Fibroblast of upper back skin (primary cell): ENCODE measurements at regions not wholly inside any gene's neighbourhood (a gene's known extent, or its start where the extent isn't known, plus 50 kb on each side); places are given as distances from the start of the nearest gene placed in this dataset.

Experiments
- DNase-seq: peaks from one replicate; pipeline ENCODE4 v3.0.0-alpha.2; 2013

GRCh38 chr15:25051399-25052154, 96.8 kb downstream of the SNRPN start:
- DNase-seq: no peak

GRCh38 chr15:25052191-25052999, 97.6 kb downstream of the SNRPN start:
- DNase-seq: no peak

DNA sequence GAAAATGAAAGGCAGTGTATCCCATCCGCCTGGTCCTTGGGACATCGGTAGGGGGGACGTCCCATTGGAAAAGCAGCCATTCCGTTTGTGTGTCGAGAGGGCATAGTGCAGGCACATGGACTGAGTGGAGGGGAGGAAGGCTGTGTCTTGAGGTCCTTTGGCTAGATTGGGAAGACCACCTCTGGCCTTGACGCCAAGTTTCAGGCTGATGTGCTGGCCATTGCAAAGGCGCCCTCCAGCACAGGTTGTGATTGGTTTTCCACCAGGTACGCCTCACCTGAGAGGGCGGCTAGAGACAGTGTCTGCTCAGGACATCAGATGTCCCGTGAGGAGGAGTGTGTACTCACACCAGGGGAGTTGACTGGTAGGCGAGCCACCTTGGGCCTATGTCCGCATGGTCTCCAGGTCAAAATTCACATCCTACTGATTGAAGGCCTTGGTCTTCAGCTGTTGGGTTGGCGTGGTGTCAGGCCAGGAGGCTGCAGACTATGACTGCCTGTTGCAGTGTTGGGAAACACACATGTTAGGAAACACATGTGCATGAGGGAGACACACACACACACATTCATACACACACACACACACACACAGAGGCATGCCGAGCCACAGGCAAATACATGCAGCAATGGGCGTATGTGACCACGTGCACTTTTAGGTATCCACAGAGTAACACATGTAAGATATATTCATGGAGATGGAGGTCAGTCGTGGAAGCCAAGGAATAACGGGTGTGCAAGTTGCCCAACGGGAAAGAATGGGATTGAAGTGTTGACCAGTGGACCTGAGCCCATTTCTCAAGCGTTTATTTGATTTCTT, 98.4 kb downstream of the SNRPN start:
- DNase-seq: no peak

GRCh38 chr15:25054329-25054728, 99.5 kb downstream of the SNRPN start:
- no peak for DNase-seq

GRCh38 chr15:25054943-25055342, 100.2 kb downstream of the SNRPN start:
- DNase-seq: no peak

GRCh38 chr15:25055356-25056068, 100.7 kb downstream of the SNRPN start:
- DNase-seq: no peak

- no peak for DNase-seq
These were observed 102.0 kb downstream of the SNRPN start for GRCh38 chr15:25056484-25057425.

DNA sequence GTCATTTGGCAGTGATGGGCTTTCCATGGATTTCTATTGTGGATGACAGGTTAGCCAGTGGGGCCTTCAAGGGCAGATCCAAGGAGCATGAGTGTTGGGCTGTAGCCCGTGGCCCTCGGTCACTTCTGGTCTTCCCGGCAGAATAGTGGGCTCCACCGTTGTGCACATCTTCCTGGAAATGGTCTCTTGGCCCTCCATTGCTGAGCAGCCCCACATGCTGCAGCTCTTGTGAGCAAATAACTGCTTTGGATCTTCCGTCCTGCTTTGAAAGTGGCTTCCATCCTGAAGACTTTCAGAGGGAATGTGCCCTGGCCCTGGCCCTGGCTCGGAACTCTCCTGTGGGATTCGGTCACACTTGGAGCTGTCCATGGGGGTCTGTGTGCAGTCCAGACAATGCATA, 102.8 kb downstream of the SNRPN start:
- DNase-seq: no peak

DNA sequence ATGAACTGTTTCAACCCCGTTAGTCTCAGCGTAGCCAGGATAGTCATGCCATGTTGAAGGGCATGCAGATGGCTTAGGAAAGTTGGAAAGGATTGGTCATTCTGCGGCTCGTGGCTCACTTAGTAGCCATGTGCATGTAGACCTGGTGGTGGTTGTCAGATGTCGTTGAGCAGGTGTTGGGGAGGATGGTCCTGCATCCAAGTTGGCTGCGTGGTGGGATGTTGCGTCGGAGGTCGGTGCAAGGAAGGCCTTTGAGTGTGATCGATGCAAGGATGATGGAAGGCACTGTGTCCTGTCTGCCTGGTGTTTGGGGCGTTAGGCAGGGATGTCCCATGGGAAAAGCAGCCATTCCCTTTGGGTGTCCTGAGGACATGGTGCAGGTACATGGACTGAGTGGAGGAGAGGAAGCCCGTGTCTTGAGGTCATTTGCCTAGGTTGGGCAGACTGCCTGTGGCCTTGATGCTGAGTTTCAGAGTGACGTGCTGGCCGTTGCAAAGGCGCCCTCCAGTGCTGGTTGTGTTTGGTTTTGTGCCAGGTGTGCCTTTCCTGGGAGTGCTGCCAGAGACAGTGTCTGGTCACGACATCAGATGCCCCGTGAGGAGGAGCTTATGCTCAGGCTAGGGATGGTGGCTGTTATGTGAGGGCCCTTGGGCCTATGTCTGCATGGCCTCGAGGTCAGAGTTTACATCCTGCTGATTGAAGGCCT, 103.4 kb downstream of the SNRPN start:
- no peak for DNase-seq

DNA sequence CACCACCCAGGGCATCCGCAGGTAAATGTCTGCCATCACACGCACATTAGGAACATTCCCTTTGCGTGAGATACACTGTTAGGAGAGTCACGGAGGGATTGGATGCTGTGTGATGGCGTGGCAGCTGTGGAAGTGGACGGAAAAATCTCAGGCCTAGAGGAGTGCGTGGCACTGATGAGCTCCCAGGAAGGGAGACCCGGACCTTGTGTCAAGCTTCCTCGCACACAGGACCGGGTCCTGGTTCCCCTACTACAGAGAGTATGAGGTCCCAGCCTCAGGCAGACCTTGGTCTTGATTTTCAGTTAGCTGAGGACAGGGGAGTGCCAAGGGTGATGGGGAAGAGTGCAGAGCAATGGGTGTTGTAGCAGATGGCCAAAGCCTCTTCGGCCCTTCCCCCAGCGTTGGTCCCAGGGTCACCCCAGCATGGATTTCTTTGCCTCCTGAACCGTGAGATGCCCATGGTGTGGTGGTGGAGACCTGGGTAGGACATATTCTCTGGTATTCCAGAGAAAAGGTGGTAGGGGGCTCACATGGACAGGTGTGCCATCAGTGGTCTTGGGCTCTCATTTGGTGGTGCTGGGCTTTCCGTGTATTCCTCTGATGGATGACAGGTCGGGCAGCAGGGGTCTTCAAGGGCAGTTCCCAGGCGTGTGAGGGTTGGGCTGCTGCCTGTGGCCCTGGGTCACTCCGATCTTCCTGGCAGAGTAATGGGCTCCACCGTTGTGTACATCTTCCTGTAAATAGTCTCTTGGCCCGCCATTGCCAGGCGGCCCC, 105.1 kb downstream of the SNRPN start:
- no peak for DNase-seq

DNA sequence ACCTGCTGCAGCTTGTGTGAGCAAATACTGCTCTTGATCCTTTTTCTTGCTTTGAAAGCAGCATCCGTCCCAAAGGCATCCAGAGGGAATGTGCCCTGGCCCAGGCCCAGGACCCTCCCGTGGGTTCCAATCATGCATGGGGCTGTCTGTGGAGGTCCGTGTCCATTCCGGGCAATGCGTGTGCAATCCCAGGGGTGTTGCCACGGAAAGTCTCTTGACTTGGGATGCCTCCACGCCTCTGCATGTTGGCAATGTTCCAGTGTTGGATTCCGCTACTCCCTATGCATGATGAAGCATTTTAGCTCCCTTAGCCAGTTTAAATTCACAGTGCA, 105.7 kb downstream of the SNRPN start:
- DNase-seq: no peak

- no peak for DNase-seq
These were observed 106.3 kb downstream of the SNRPN start for GRCh38 chr15:25060996-25061620.

DNA sequence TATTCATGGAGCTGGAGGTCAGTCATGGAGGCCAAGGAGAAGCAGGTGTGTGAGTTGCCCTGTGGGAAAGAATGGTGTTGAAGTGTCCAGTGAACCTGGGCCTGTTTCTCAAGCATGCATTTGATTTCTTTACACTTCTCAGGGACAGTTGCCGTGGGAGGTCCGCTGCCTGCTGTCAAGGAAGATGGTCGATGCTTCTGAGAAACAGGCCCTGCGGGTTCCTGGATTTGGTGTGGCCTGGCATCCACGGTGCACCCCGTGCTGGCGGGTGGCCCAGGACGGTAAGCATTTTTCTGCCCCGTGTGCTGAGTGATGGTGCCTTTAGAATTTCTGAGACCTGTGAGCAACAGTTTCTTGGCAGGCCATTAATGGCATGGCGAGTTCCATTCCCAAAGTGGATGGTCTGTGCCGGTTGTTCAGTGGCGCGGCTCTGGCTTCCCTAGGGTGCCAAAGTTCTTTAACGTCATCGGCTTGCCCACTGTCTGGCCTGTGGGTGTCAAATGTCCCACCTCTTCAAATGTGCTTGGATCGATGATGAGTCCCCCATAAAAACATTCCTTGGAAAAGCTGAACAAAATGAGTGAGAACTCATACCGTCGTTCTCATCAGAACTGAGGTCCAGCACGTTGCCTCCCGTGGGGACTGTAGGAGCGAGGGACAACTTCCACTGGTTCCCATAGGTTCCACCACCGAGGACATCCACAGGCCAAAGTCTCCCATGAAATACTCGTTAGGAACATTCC, 107.2 kb downstream of the SNRPN start:
- no peak for DNase-seq

- DNase-seq: no peak
These were observed 108.0 kb downstream of the SNRPN start for GRCh38 chr15:25062551-25063430.

- no peak for DNase-seq
These were observed 110.5 kb downstream of the SNRPN start for GRCh38 chr15:25065286-25065685.

DNA sequence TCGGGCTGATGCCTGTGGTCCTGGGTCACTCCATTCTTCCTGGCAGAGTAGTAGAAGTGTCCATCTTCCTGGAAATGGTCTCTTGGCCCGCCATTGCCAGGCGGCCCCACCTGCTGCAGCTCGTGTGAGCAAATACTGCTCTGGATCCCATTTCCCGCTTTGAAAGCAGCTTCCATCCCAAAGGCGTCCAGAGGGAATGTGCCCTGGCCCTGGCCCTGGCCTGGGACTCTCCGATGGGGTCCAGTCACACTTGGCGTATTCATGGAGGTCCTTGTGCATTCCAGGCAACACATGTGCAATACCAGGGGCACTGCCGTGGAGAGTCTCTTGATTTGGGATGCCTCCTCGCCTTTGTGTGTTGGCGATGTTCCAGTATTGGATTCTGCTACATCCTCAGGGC, 111.1 kb downstream of the SNRPN start:
- no peak for DNase-seq

- no peak for DNase-seq
These were observed 111.9 kb downstream of the SNRPN start for GRCh38 chr15:25066708-25067107.

GRCh38 chr15:25067725-25068309, 113.0 kb downstream of the SNRPN start:
- DNase-seq: no peak
